Endothelial cell of umbilical vein (primary cell): ENCODE measurements at regions not wholly inside any gene's neighbourhood (a gene's known extent, or its start where the extent isn't known, plus 50 kb on each side); places are given as distances from the start of the nearest gene placed in this dataset.

ENCODE experiments used
- CTCF ChIP-seq, 2 donors: IDR thresholded peaks; 1 replicate in 1 of 2; 2 replicates in 1 of 2; pipeline ENCODE4 v1.5.1; 2011; ENCODE audit warnings: low read length in 2 of 2, mild to moderate bottlenecking in 2 of 2, moderate library complexity in 2 of 2, control low read depth in 1 of 2, inconsistent platforms in 1 of 2, low read depth in 1 of 2; ENCODE audit not compliant: insufficient read depth in 1 of 2; ENCODE audit errors: extremely low read depth in 1 of 2
- EZH2 ChIP-seq: IDR thresholded peaks from 2 replicates; pipeline ENCODE4 v1.6.1; 2012; ENCODE audit warnings: borderline replicate concordance, low read depth, mild to moderate bottlenecking, moderate library complexity, low read length, inconsistent platforms; ENCODE audit not compliant: severe bottlenecking
- JUN ChIP-seq: IDR thresholded peaks from 2 replicates; pipeline ENCODE4 v1.6.1; 2011; ENCODE audit warnings: borderline replicate concordance, low read depth; ENCODE audit not compliant: insufficient read length, insufficient read depth
- POLR2A ChIP-seq: IDR thresholded peaks from 2 replicates; pipeline ENCODE4 v1.6.1; 2012; ENCODE audit warnings: low read depth, mild to moderate bottlenecking, control low read depth, low read length
- POLR2AphosphoS5 ChIP-seq: IDR thresholded peaks from 2 replicates; pipeline ENCODE4 v1.6.1; 2012; ENCODE audit warnings: low read depth, mild to moderate bottlenecking, control low read depth, low read length, moderate library complexity; ENCODE audit not compliant: insufficient read depth
- TF ChIP-seq, protein P1 (sequence below): IDR thresholded peaks from 2 replicates; pipeline ENCODE4 v1.6.1; 2011; ENCODE audit not compliant: insufficient read depth, insufficient read length

GRCh38 chr6:25006075-25006474 is 70.3 kb upstream of the RIPOR2 start:
- TF ChIP-seq POLR2A = no peak
- TF ChIP-seq POLR2AphosphoS5 = no peak
- no peak for TF ChIP-seq EZH2
- TF ChIP-seq CTCF (IDR thresholded peaks at IDR 0.05; ENCODE audit: extremely low read depth in 1 of 2, insufficient read depth in 1 of 2, low read depth in 1 of 2, low read length in 2 of 2) = no peak
- TF ChIP-seq JUN = no peak
- TF ChIP-seq, protein P1, sequence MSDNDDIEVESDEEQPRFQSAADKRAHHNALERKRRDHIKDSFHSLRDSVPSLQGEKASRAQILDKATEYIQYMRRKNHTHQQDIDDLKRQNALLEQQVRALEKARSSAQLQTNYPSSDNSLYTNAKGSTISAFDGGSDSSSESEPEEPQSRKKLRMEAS = no peak
